Nephron (organoid): ENCODE measurements at regions not wholly inside any gene's neighbourhood (a gene's known extent, or its start where the extent isn't known, plus 50 kb on each side); places are given as distances from the start of the nearest gene placed in this dataset.

Experiments used
- H3K27ac Mint-ChIP-seq, 3 experiments: 2 replicates each; pipeline ENCODE4 v1.8.0; 2020; ENCODE audit warnings: mixed read lengths in 3 of 3, mild to moderate bottlenecking in 2 of 3, moderate library complexity in 1 of 3
- H3K27me3 Mint-ChIP-seq: 2 replicates; pipeline ENCODE4 v1.8.0; 2021; ENCODE audit warnings: low read depth, mild to moderate bottlenecking, moderate library complexity, mixed read lengths
- H3K36me3 Mint-ChIP-seq: 2 replicates; pipeline ENCODE4 v1.8.0; 2020; ENCODE audit warnings: low read depth, mixed read lengths
- H3K4me1 Mint-ChIP-seq: 2 replicates; pipeline ENCODE4 v1.8.0; 2020; ENCODE audit warnings: mixed read lengths
- H3K4me3 Mint-ChIP-seq, 3 experiments: 2 replicates each; pipeline ENCODE4 v1.8.0; 2020; ENCODE audit warnings: mild to moderate bottlenecking in 3 of 3, mixed read lengths in 3 of 3, moderate library complexity in 2 of 3
- H3K9me3 Mint-ChIP-seq: 2 replicates; pipeline ENCODE4 v1.8.0; 2020; ENCODE audit warnings: mixed read lengths
- TF ChIP-seq, protein P1 (sequence below), 3 experiments: fragments of 200-600 bp; sonication (generic); IDR thresholded peaks; one replicate each; pipeline ENCODE4 v1.5.0; 2021; ENCODE audit warnings: antibody characterized with exemption in 3 of 3; ENCODE audit not compliant: unreplicated experiment in 3 of 3

DNA sequence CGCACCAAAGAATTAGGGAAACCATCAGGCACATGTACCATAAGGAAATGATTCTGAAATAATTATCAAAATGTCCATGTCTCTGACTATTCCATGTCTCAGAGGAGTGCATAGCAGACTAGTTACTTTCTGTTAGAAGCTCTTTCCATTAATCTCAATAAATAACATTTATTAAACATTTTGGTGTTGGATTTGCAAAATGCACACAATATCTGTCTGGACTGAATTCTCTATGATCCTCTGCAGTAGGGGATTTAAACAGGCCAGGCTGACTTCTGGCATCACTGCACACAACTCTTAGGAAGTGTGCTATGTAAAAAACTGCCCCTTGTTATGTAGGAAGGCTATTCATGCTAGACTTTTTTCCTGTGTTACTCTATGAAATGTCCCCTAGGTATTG is 283.3 kb upstream of the CDH5 start:
- Mint-ChIP-seq H3K27me3 (no peaks in the 10 kb centered on the region), H3K9me3 (no peaks in the 10 kb centered on the region), H3K4me1 (peaks cover 25% of the 10 kb centered on the region), H3K27ac (peak overlapping the region; percentile 31 to 44 (median 38)), H3K36me3 (no peaks in the 10 kb centered on the region), H3K4me3 (no peak overlapping the region)
- TF ChIP-seq, protein P1, sequence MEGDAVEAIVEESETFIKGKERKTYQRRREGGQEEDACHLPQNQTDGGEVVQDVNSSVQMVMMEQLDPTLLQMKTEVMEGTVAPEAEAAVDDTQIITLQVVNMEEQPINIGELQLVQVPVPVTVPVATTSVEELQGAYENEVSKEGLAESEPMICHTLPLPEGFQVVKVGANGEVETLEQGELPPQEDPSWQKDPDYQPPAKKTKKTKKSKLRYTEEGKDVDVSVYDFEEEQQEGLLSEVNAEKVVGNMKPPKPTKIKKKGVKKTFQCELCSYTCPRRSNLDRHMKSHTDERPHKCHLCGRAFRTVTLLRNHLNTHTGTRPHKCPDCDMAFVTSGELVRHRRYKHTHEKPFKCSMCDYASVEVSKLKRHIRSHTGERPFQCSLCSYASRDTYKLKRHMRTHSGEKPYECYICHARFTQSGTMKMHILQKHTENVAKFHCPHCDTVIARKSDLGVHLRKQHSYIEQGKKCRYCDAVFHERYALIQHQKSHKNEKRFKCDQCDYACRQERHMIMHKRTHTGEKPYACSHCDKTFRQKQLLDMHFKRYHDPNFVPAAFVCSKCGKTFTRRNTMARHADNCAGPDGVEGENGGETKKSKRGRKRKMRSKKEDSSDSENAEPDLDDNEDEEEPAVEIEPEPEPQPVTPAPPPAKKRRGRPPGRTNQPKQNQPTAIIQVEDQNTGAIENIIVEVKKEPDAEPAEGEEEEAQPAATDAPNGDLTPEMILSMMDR (IDR thresholded peaks at IDR 0.05; ENCODE audit: unreplicated experiment in 3 of 3), result no peak

DNA sequence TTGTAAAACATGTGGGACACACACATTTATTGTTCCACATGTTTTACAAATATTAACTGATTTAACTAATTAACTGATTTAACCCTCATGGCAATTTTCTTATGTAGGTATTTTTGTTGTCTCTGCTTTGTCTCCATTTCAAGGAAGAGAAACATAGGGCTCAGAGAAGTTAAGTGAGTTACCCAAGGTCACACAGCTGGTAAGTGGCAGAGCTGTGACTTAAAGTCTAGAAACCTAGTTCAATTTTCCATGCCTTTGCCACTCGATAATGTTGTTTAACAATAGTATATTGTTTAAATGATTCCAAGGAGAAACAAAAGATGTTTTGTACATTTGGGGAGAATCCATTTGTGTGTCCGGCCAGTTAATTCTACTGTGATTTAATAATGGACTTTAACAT is 284.1 kb upstream of the CDH5 start:
- H3K27me3 Mint-ChIP-seq, result no peaks in the 10 kb centered on the region
- H3K4me1 Mint-ChIP-seq, result peaks cover 25% of the 10 kb centered on the region
- H3K4me3 Mint-ChIP-seq, result no peak overlapping the region
- no peaks in the 10 kb centered on the region for H3K9me3 Mint-ChIP-seq
- TF ChIP-seq, protein P1 (IDR thresholded peaks at IDR 0.05; ENCODE audit: unreplicated experiment in 3 of 3), result no peak
- no peak overlapping the region for H3K27ac Mint-ChIP-seq
- H3K36me3 Mint-ChIP-seq, result no peaks in the 10 kb centered on the region

DNA sequence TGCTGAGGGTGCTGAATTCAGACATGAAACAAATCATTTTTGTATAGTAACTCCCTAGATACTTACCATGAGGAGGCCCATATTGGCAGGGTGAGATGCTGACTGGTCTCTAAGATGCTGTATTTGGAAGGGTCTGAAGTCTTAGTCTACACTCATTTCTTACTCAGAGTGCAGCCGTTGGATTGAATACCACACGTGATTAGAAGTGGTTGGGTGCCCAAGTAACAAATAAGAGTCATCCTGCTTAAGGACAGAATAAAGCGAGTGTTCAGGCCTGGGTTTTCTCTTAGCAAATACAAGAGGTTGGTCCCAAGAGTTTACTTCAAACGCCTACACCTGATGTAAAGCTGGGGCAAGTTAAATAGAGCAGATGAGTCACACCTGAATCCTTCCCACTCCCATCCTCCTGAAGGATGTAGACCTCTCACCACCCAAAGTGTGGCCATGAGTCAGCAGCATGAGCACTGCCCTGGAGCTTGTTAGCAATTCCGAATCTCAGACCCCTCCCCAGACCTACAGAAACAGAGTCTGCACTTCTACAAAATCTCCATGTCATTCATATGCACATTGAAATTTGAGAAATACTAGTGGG is 284.6 kb upstream of the CDH5 start:
- H3K27me3 Mint-ChIP-seq, result no peaks in the 10 kb centered on the region
- no peak overlapping the region for H3K4me3 Mint-ChIP-seq
- H3K9me3 Mint-ChIP-seq, result no peaks in the 10 kb centered on the region
- no peaks in the 10 kb centered on the region for H3K36me3 Mint-ChIP-seq
- H3K4me1 Mint-ChIP-seq, result peaks cover 25% of the 10 kb centered on the region
- peak overlapping the region in 1 of 3 experiments; percentile 23 for H3K27ac Mint-ChIP-seq
- TF ChIP-seq, protein P1 (IDR thresholded peaks at IDR 0.05; ENCODE audit: unreplicated experiment in 3 of 3), result no peak

DNA sequence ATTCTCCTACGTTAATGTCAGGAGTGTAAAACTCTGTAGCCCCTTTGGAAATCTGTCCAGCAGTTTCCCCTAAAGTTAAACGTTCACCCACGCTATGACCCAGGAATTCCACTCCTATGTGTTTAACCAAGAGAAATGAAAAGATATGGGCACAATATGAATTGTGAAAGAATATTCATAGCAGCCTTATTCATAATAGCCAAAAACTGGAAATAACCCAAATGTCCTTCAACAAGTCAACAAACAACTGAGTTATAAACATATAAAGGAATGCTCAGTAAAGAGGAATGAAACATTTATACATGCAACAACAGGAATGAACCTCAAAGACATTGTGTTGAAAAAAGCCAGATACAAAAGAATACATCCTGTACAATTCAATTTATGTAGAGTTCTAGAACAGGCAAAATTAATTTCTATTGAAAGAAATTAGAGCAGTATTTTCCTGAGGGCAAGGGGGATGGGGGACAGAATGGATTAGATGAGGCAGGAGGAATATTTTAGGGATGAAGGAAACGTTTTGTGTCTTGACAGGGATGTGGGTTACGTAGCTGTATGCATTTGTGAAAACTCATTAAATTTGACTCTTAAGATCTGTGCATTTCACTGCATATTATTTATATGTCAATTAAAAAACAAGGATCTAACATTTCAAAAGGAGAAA is 286.7 kb upstream of the CDH5 start:
- no peaks in the 10 kb centered on the region for H3K27me3 Mint-ChIP-seq
- peaks cover 5% of the 10 kb centered on the region for H3K9me3 Mint-ChIP-seq
- H3K36me3 Mint-ChIP-seq, result no peaks in the 10 kb centered on the region
- no peak overlapping the region for H3K4me3 Mint-ChIP-seq
- peaks cover 25% of the 10 kb centered on the region for H3K4me1 Mint-ChIP-seq
- TF ChIP-seq, protein P1 (IDR thresholded peaks at IDR 0.05; ENCODE audit: unreplicated experiment in 3 of 3), result no peak
- H3K27ac Mint-ChIP-seq, result peak overlapping the region in 2 of 3 experiments; percentile 14 to 42

DNA sequence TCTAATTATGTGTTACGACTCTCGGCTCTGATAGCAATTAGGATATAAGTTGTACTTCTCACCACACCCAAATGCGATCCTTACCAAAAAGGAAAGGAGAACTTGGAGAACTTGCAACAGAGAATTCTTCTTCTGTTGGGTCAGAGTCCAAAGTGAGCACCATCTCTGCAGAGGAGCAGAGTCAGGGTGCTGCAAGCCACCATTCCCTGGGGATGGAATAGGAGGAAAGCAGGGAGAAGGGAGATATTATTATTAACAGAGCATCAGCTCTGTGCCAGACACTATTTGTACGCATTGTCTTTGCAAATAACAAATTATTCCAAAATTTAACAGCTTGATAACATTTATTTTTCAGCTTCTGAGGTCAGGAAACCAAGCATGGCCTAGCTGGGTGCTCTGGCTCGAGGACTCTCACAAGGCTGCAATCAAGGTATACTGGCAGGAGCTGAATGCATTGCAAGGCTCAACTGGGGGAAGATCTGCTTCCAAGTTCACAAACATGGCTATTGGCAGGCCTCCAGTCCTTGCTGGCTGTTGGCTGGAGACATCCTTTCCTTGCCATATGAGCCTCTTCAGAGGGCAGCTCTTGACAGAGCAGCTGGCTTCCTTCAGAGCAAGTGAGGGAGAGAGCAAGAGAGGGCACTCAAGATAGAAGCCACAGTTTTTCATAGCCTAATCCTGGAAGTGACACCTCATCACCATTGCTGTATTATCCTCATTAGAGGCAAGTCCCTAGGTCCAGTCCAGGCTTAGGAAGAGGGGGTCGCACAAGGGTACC is 296.2 kb upstream of the CDH5 start:
- Mint-ChIP-seq H3K4me3 (peak overlapping the region in 1 of 3 experiments; percentile 46), H3K9me3 (peaks cover 8% of the 10 kb centered on the region), H3K27ac (peak overlapping the region; percentile 96 to 98 (median 96)), H3K27me3 (no peaks in the 10 kb centered on the region), H3K36me3 (no peaks in the 10 kb centered on the region), H3K4me1 (peaks cover 59% of the 10 kb centered on the region)
- TF ChIP-seq, protein P1 (IDR thresholded peaks at IDR 0.05; ENCODE audit: unreplicated experiment in 3 of 3), result no peak
